ENCODE measurements at regions not wholly inside any gene's neighbourhood (a gene's known extent, or its start where the extent isn't known, plus 50 kb on each side); places are given as distances from the start of the nearest gene placed in this dataset.
"Not testable (repeated sequence)": the region's sequence is repeated elsewhere in the genome, so short reads cannot be mapped to it uniquely, and the experiment has no call there.

DNA sequence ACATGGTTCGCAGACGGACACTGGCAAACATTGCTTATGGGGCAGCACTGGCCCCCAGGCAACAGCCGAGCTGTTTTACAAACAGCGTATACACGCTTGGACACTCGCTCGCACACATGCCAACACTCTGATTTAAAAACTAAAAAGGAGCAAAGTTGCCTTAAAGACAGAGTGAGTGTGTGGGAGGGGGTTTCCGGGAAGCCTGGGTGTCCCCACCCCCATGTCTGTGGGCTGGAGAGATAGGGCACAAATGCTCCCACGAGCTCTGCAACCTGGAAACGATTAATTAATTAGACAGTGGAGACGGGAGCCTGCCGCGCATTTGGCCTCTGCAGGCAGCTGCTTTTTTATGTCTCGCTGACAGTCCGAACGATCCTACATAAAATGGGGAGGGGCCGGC, 107.9 kb upstream of the ZNF469 start:
- ATAC-seq (no peak), DNase-seq (no peak)
- CTCF ChIA-PET = no interaction called here
- no peaks in the 10 kb centered on the region for H3K36me3 Mint-ChIP-seq
- no peak overlapping the region for H3K4me3 Mint-ChIP-seq
- H3K9me3 Mint-ChIP-seq (ENCODE audit: low read depth) = peaks cover 14% of the 10 kb centered on the region
- no peak overlapping the region for H3K27ac Mint-ChIP-seq
- no peaks in the 10 kb centered on the region for H3K27me3 Mint-ChIP-seq
- H3K4me1 Mint-ChIP-seq = no peaks in the 10 kb centered on the region

DNA sequence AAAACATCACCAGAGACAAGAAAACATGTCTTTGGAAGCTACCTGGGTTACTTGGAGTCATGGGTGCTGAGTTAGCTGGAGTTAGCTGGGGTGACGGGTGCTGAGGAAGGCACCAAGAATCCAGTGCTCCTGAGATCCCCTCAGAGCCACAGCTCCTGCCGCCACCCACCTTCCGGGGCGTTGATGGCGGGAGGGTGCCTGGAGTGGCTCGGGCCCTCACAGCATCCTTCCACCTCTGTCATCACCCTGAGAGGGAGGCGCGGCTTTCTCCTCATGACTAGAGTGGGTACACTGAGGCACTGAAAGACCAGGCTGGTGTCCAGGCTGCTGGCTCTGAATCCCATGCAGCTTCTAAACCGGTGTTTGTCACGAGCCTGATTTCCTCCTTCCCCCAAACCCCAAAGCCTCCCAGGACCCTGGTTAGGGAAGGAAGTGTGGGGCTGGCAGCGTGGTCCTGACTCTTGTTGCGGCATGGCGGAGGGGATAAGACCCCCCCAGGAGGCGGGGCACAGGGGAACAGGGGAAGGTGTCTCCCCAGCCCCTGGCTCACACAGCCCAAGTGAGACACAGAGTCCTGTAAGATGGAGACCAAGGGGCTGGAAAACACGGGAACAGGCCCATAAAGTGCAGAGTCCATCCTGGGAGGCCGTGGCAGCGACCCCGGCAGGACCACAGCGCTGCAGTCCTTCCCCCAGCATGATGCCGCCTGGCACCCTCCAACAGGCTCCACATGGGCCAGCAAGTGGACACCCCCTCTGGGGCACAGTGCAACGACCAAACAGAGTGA, 107.2 kb upstream of the ZNF469 start:
- H3K27me3 Mint-ChIP-seq, DNase-seq, ATAC-seq, H3K36me3 Mint-ChIP-seq, H3K27ac Mint-ChIP-seq, CTCF ChIA-PET, H3K4me1 Mint-ChIP-seq, H3K4me3 Mint-ChIP-seq: not testable (repeated sequence)
- H3K9me3 Mint-ChIP-seq (ENCODE audit: low read depth) = peaks cover 17% of the 10 kb centered on the region

DNA sequence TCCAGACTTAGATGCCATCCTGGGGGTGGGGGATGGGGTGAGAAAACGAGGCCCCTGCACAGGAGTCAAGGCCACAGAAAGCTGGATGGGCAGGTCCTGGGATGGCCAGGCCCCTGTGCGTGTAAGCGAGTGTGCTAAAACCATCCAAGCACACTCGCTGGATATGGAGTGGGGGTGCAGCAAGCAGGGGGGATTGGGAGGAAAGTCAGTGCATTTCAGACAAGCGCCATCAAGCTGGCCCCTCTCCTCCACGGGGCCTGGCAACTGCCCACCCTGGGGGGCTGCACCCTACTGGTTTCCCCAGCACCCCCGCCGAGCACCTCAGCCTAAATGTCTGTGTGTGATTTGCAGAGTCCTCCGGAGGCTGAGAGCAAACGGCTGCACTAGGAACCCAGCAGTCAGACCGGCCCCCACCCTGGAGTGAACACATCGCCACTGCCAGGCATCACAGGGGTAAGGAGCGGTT, 106.6 kb upstream of the ZNF469 start:
- H3K9me3 Mint-ChIP-seq (ENCODE audit: low read depth) = peaks cover 17% of the 10 kb centered on the region
- H3K27ac Mint-ChIP-seq, ATAC-seq, H3K4me3 Mint-ChIP-seq, H3K4me1 Mint-ChIP-seq, DNase-seq, H3K27me3 Mint-ChIP-seq, H3K36me3 Mint-ChIP-seq, CTCF ChIA-PET: not testable (repeated sequence)

DNA sequence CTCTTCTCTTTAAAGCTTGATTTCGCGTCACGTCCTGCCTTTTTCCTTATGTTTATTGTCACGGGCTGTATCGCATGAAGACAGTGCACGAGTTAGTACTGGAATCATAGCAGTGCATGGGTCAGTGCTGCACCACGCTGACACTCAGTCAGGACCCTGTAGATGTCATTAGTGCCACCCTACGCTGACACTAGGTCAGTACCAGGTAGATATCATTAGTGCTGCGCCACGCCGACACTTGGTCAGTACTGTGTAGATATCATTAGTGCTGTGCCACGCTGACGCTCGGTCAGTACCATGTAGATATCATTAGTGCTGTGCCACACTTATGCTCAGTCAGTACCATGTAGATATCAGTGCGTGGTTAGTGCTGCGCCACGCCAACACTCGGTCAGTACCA, 106.2 kb upstream of the ZNF469 start:
- no peak overlapping the region for H3K27ac Mint-ChIP-seq
- H3K4me1 Mint-ChIP-seq = no peaks in the 10 kb centered on the region
- CTCF ChIA-PET = no interaction called here
- no peaks in the 10 kb centered on the region for H3K27me3 Mint-ChIP-seq
- peaks cover 17% of the 10 kb centered on the region for H3K9me3 Mint-ChIP-seq (ENCODE audit: low read depth)
- no peak overlapping the region for H3K4me3 Mint-ChIP-seq
- ATAC-seq (no peak), DNase-seq (no peak)
- no peaks in the 10 kb centered on the region for H3K36me3 Mint-ChIP-seq

DNA sequence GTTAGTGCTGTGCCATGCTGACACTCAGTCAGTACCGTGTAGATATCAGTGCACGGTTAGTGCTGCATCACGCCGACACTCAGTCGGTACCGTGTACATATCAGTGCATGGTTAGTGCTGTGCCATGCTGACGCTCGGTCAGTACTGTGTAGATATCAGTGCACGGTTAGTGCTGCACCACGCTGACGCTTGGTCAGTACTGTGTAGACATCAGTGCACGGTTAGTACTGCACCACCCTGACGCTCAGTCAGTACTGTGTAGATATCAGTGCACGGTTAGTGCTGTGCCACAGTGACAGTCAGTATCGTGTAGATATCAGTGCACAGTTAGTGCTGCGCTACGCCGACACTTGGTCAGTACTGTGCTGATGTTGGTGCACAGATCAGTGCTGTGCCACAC, 102.8 kb upstream of the ZNF469 start:
- Mint-ChIP-seq H3K27ac (no peak overlapping the region), H3K4me3 (no peak overlapping the region), H3K36me3 (no peaks in the 10 kb centered on the region), H3K4me1 (no peaks in the 10 kb centered on the region), H3K9me3 (ENCODE audit: low read depth) (peaks cover 17% of the 10 kb centered on the region), H3K27me3 (no peaks in the 10 kb centered on the region)
- CTCF ChIA-PET = no interaction called here
- DNase-seq (no peak), ATAC-seq (no peak)

DNA sequence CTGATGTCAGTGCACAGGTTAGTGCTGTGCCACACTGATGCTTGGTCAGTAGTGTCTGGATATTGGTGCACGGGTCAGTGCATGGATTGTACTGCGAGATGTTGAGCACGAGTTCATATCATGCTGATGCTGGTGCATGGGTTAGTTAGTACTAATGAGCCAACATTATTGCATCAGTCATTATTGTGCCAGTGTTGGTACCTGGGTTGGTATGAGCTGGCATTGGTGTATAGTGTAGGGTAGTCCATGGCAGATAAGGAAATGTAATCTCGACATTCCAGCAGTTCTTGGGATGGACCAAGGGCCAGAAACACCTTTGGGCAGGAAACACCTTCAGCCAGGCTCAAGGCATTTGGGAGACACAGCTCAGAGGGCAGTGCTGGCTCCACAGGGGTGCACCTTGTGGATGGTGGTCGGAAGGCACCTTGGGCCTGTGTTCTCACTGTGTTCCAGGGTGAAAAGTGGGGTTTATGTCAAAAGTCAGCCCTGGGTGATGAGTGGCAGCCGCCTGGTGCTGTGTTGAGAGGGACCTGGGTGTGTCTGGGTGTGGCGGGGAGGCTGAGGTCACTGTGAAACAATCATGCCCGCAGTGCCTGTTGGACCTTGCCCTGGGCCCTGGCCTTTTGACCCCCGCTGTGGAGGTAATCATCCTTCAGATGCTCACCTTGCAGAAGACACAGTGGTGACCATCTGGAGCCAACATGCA, 100.7 kb upstream of the ZNF469 start:
- ATAC-seq (no peak), DNase-seq (no peak)
- no peak overlapping the region for H3K4me3 Mint-ChIP-seq
- no peaks in the 10 kb centered on the region for H3K4me1 Mint-ChIP-seq
- H3K9me3 Mint-ChIP-seq (ENCODE audit: low read depth) = peaks cover 13% of the 10 kb centered on the region
- peaks cover under 1% of the 10 kb centered on the region for H3K36me3 Mint-ChIP-seq
- no peaks in the 10 kb centered on the region for H3K27me3 Mint-ChIP-seq
- CTCF ChIA-PET = no interaction called here
- no peak overlapping the region for H3K27ac Mint-ChIP-seq

DNA sequence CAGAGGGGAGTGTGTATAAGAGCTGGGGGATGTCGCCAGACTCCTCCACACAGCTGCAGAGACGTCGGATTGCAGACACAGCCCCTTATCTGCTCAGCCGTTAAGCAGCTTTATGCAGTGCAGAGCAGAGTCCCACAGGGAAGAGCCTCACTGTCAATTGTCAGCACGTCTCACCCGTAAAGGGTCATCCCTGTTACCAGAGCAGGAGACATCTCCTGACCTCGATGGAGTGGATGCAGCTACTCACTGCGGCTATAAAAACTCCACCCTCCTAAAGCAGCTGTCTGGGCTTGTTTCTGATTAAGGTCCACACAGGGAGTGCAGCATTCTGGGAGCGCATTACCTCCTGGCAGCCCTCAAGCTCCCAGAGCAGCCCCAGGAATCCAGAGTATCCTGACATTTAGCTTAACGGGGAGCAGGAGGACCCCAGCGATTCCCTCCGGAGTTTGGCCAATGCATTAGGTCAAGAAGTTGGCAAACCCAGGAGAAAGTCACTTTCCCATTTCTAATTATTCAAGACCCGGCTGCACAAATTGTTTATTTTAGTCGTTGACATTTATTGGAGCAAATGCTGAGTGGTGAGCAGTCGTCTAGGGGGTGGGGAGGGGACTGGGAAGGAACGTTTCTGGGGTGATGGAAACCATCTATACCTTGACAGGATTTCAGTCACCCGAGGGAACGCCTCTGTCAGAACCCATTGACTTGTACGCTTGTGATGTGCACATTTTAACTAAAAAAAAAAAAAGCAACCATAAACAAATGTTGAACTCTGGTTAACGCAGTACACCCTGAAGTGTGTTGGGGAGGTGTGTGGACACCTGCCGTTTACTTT, 100.0 kb upstream of the ZNF469 start:
- H3K4me1 Mint-ChIP-seq = no peaks in the 10 kb centered on the region
- H3K27ac Mint-ChIP-seq = no peak overlapping the region
- H3K36me3 Mint-ChIP-seq = peaks cover 2% of the 10 kb centered on the region
- H3K9me3 Mint-ChIP-seq (ENCODE audit: low read depth) = peaks cover 13% of the 10 kb centered on the region
- H3K27me3 Mint-ChIP-seq = no peaks in the 10 kb centered on the region
- H3K4me3 Mint-ChIP-seq = no peak overlapping the region
- CTCF ChIA-PET = no interaction called here
- DNase-seq = no peak
- no peak for ATAC-seq

DNA sequence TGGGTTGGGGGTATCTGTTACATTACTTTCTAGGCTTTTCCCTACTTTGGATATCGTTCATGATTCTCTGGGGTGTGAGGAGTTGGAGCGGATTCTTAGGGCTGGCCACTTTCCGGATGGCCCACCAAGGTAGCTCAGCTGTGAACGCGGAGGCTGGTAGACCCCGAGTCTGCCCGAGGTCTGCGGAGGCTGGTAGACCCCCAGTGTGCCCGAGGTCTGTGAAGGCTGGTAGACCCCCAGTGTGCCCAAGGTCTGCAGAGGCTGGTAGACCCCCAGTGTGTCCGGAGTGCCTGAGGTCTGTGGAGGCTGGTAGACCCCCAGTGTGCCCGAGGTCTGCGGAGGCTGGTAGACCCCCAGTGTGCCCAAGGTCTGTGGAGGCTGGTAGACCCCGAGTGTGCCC, 99.2 kb upstream of the ZNF469 start:
- no peaks in the 10 kb centered on the region for H3K27me3 Mint-ChIP-seq
- no peak for ATAC-seq
- H3K36me3 Mint-ChIP-seq = peaks cover 2% of the 10 kb centered on the region
- no peak for DNase-seq
- no peak overlapping the region for H3K4me3 Mint-ChIP-seq
- CTCF ChIA-PET = no interaction called here
- H3K27ac Mint-ChIP-seq = no peak overlapping the region
- no peaks in the 10 kb centered on the region for H3K4me1 Mint-ChIP-seq
- peaks cover 10% of the 10 kb centered on the region for H3K9me3 Mint-ChIP-seq (ENCODE audit: low read depth)

DNA sequence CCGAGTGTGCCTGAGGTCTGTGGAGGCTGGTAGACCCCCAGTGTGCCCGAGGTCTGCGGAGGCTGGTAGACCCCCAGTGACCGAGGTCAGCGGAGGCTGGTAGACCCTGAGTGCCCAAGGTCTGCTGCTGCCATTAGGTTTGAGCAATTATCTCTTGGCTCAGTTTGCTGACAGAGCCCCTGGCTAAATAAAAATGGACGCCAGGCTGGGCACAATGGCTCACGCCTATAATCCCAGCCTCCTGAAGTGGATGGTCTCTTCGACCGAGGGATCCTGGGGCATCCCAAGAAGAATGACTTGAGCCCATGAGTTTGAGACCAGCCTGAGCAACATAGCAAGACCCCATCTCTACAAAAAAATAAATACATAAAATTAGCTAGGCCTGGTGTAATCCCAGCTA, 98.7 kb upstream of the ZNF469 start:
- Mint-ChIP-seq H3K4me1 (no peaks in the 10 kb centered on the region), H3K36me3 (peaks cover 2% of the 10 kb centered on the region), H3K27ac (no peak overlapping the region), H3K27me3 (no peaks in the 10 kb centered on the region), H3K9me3 (ENCODE audit: low read depth) (peaks cover 6% of the 10 kb centered on the region), H3K4me3 (no peak overlapping the region)
- DNase-seq (no peak), ATAC-seq (no peak)
- CTCF ChIA-PET = no interaction called here

DNA sequence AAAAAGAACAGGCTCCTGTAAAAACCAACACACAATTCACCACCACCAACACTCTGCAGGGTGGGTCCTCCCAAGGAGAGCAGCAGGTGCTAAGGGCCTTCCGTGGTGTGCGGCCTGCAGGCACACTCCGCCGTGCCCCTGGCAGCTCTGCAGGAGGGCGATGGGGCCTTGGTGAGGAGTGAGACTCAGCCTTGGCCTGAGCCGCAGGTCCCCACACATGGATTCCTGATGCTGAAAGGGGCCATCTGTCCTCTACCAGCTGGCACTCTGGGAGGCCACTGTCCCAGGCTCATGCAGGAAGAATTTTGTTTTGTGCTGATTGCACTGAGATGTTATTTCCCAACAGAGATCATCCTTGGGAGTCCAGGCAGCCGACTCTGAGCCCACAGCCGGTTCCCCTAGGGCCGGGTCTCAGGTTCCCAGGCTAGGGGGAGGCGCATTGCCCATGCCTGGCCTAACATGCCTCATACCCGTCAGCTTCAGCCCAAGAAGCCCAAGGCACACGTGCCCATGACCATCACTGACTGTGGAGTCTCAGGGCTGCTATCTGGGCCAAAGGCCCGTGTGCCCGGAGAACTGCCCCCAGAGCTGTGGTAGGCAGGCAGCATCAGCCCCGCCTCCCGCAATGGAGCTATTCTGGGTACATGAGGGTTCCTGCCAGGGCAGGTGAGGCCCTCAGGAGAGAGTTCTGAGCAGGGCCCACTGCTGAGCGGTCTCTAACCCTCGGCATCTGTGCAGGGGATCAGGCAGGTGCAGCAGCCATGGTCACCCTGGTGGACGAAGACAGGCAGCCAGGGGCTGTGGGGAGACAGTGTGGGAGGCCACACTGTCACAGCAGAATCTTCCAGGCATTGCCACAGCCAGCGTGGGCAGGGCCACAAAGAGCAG, 97.9 kb upstream of the ZNF469 start:
- no peaks in the 10 kb centered on the region for H3K27me3 Mint-ChIP-seq

DNA sequence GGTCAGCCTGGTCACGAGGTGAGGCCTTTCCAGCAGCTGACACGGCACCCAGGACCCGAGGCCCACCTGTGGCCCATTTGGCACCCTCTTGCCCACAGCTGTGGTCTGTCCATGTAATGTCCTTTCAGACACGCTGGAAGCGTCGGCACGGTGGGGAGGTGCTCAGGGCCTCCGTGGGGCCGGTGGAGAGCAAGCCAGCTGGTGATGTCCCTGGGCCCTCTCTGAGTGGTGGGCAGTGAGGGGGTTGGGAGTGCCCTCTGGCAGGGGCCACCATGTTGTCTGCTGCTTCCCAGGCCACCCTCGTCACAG, 97.3 kb upstream of the ZNF469 start:
- ATAC-seq = no peak
- Mint-ChIP-seq H3K27ac (no peak overlapping the region), H3K4me3 (no peak overlapping the region), H3K36me3 (peaks cover 2% of the 10 kb centered on the region), H3K4me1 (no peaks in the 10 kb centered on the region), H3K9me3 (ENCODE audit: low read depth) (peaks cover under 1% of the 10 kb centered on the region), H3K27me3 (no peaks in the 10 kb centered on the region)
- DNase-seq = no peak
- CTCF ChIA-PET = no interaction called here

More for the DNA sequence above, 97.9 kb upstream of the ZNF469 start:
- CTCF ChIA-PET = no interaction called here
- DNase-seq (no peak), ATAC-seq (no peak)
- Mint-ChIP-seq H3K4me1 (no peaks in the 10 kb centered on the region), H3K4me3 (no peak overlapping the region), H3K9me3 (ENCODE audit: low read depth) (peaks cover 3% of the 10 kb centered on the region), H3K27ac (no peak overlapping the region), H3K36me3 (peaks cover 2% of the 10 kb centered on the region)

DNA sequence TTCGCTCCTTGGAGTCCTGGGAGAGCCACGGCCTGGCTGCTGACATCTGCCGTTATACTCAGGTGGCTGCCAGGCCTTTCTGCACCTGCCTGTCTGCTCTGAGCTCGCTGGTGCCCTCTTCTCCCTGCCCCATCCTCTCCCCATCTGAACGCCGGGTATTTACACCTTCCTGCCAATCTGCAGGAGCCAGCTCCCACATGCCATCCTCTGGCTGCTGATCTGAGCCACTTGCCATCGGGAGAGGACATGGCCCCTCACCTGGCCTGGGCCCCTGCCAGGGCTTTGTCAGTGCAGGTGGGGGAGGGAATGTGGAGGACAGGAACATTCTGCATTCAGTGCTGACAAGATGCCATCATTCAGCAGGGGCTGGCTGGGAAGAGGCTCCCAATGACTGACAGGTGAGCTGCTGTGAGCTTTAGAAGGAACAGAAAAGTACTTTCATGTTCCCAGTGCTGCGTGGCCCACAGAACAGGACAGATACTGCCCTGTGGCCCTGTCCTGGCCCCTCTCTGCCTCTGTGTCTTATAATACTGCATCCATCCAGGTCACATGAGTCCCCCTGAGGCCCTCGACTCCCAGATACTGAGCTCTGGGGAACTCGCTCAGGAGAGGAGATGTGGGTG, 96.3 kb upstream of the ZNF469 start:
- peaks cover 2% of the 10 kb centered on the region for H3K36me3 Mint-ChIP-seq
- no peak overlapping the region for H3K4me3 Mint-ChIP-seq
- CTCF ChIA-PET = interaction anchor here (1.5 kb wide), 1 partner anchor 150 kb away, joined by 3 read pairs; no protein-coding TSS in a partner anchor
- peaks cover 3% of the 10 kb centered on the region for H3K9me3 Mint-ChIP-seq (ENCODE audit: low read depth)
- no peak for ATAC-seq
- H3K27ac Mint-ChIP-seq = no peak overlapping the region
- no peaks in the 10 kb centered on the region for H3K27me3 Mint-ChIP-seq
- no peaks in the 10 kb centered on the region for H3K4me1 Mint-ChIP-seq
- DNase-seq = no peak

DNA sequence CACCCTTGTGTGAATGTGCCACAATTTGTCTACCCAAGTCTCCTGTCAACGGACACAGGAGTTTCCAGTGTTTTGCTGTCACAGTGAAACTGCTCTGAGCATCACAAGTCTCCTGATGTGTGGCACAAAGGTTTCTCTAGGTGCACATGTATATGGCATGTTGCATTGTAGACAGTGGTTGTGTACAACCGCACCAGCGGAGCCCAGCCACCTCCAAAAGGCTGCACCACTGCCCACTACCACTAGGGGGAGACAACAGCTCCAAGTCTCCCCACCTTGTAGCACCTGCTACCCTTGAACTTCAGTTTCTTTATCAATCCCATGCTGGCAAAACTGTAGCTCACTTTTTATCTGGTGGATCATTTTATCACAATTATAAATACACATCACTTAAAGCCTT, 95.5 kb upstream of the ZNF469 start:
- Mint-ChIP-seq H3K4me1 (no peaks in the 10 kb centered on the region), H3K27ac (no peak overlapping the region), H3K27me3 (no peaks in the 10 kb centered on the region), H3K4me3 (no peak overlapping the region), H3K36me3 (peaks cover 2% of the 10 kb centered on the region), H3K9me3 (ENCODE audit: low read depth) (peaks cover 3% of the 10 kb centered on the region)
- DNase-seq (no peak), ATAC-seq (no peak)
- CTCF ChIA-PET = interaction anchor here (1.0 to 1.5 kb wide), 2 partner anchors 11 to 149 kb away, joined by 3 read pairs; no protein-coding TSS in a partner anchor

Measured in activated CD8-positive, alpha-beta memory T cell treated with anti-CD3 and anti-CD28 coated beads, Interleukin-2, amount 10 ng/mL, durations not matched to agents 7 days and 5 days (primary cell).